Liver (tissue), 3 donors: ENCODE measurements at regions not wholly inside any gene's neighbourhood (a gene's known extent, or its start where the extent isn't known, plus 50 kb on each side); places are given as distances from the start of the nearest gene placed in this dataset.

Experiments used
- CTCF ChIP-seq: fragments of 150-350 bp; IDR thresholded peaks from 2 replicates; pipeline ENCODE4 v1.5.1; 2017; ENCODE audit warnings: improper control_type of control experiment, low read depth, low read length; ENCODE audit not compliant: missing input control
- EGR1 ChIP-seq, 2 donors: IDR thresholded peaks; 2 replicates each; pipeline ENCODE4 v1.6.1; 2016 to 2018; ENCODE audit warnings: antibody characterized with exemption in 2 of 2, low read depth in 2 of 2
- GABPA ChIP-seq, 2 donors: IDR thresholded peaks in 1 of 2; conservative IDR thresholded peaks in 1 of 2; 2 replicates each; pipeline ENCODE4 v1.6.1; 2016; ENCODE audit warnings: antibody characterized with exemption in 2 of 2, mild to moderate bottlenecking in 1 of 2, moderate library complexity in 1 of 2
- JUND ChIP-seq, 2 donors: IDR thresholded peaks; 2 replicates each; pipeline ENCODE4 v1.6.1; 2016; ENCODE audit warnings: antibody characterized with exemption in 2 of 2
- MAX ChIP-seq: IDR thresholded peaks from 2 replicates; pipeline ENCODE4 v1.6.1; 2016; ENCODE audit warnings: antibody characterized with exemption
- RAD21 ChIP-seq, 2 donors: IDR thresholded peaks; 2 replicates each; pipeline ENCODE4 v1.6.1; 2016; ENCODE audit warnings: antibody characterized with exemption in 2 of 2, mild to moderate bottlenecking in 2 of 2
- REST ChIP-seq: IDR thresholded peaks from 2 replicates; pipeline ENCODE4 v1.6.1; 2016; ENCODE audit warnings: antibody characterized with exemption, mild to moderate bottlenecking
- TAF1 ChIP-seq: conservative IDR thresholded peaks from 2 replicates; pipeline ENCODE4 v1.6.1; 2016; ENCODE audit warnings: antibody characterized with exemption, mild to moderate bottlenecking
- YY1 ChIP-seq: IDR thresholded peaks from 2 replicates; pipeline ENCODE4 v1.6.1; 2016; ENCODE audit warnings: antibody characterized with exemption, mild to moderate bottlenecking
- donor health status: healthy.
- donor health status: healthy.

DNA sequence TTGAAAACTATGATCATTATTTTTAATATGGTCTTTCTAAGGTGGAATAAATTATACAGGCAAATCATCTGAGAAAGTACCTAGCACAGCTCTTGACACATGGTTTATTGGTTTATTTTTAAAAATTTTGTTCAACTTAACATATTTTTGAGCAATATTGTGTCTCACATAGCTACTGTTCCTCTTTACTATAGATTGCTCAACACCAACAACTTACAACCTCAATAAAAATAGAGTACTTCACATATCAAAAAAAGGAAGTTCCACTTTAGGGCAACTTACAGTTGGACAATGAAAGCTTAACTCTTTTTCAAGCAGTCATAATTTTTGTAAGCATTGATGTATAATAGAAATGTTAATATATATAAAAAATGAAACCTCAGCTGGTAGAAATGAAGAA is 440.9 kb upstream of the UBE2E3 start:
- TF ChIP-seq CTCF (no peak), MAX (no peak), JUND (IDR thresholded peaks at IDR 0.05) (no peak), RAD21 (IDR thresholded peaks at IDR 0.05) (no peak), GABPA (IDR thresholded peaks at IDR 0.05 in 1 of 2, conservative IDR thresholded peaks at IDR 0.05 in 1 of 2) (no peak), TAF1 (no peak), EGR1 (IDR thresholded peaks at IDR 0.05; ENCODE audit: low read depth in 2 of 2) (no peak), YY1 (no peak), REST (no peak)
